ENCODE measurements at regions not wholly inside any gene's neighbourhood (a gene's known extent, or its start where the extent isn't known, plus 50 kb on each side); places are given as distances from the start of the nearest gene placed in this dataset.

GRCh38 chr2:136245211-136245610 is 127.3 kb upstream of the CXCR4 start:
- H3K36me3 Mint-ChIP-seq = peaks cover 4% of the 10 kb centered on the region
- no peaks in the 10 kb centered on the region for H3K27me3 Mint-ChIP-seq
- H3K27ac Mint-ChIP-seq = peak overlapping the region; percentile 47
- H3K9me3 Mint-ChIP-seq (ENCODE audit: low read depth) = no peaks in the 10 kb centered on the region
- H3K4me1 Mint-ChIP-seq (ENCODE audit: low read depth) = peaks cover 30% of the 10 kb centered on the region
- H3K4me3 Mint-ChIP-seq = no peak overlapping the region

GRCh38 chr2:136244536-136244885 is 126.6 kb upstream of the CXCR4 start:
- no peaks in the 10 kb centered on the region for H3K27me3 Mint-ChIP-seq
- H3K36me3 Mint-ChIP-seq = peaks cover 4% of the 10 kb centered on the region
- H3K9me3 Mint-ChIP-seq (ENCODE audit: low read depth) = no peaks in the 10 kb centered on the region
- H3K27ac Mint-ChIP-seq = no peak overlapping the region
- H3K4me3 Mint-ChIP-seq = no peak overlapping the region
- H3K4me1 Mint-ChIP-seq (ENCODE audit: low read depth) = peaks cover 36% of the 10 kb centered on the region

- Mint-ChIP-seq H3K4me3 (no peak overlapping the region), H3K36me3 (peaks cover 6% of the 10 kb centered on the region), H3K27ac (peak overlapping the region; percentile 28), H3K27me3 (no peaks in the 10 kb centered on the region), H3K9me3 (ENCODE audit: low read depth) (no peaks in the 10 kb centered on the region), H3K4me1 (ENCODE audit: low read depth) (peaks cover 42% of the 10 kb centered on the region)
These were observed 125.9 kb upstream of the CXCR4 start for GRCh38 chr2:136243638-136244535.

- Mint-ChIP-seq H3K4me3 (no peak overlapping the region), H3K9me3 (ENCODE audit: low read depth) (no peaks in the 10 kb centered on the region), H3K36me3 (peaks cover 6% of the 10 kb centered on the region), H3K27me3 (no peaks in the 10 kb centered on the region), H3K27ac (peak overlapping the region; percentile 78), H3K4me1 (ENCODE audit: low read depth) (peaks cover 53% of the 10 kb centered on the region)
These were observed 124.8 kb upstream of the CXCR4 start for GRCh38 chr2:136242687-136243277.

DNA sequence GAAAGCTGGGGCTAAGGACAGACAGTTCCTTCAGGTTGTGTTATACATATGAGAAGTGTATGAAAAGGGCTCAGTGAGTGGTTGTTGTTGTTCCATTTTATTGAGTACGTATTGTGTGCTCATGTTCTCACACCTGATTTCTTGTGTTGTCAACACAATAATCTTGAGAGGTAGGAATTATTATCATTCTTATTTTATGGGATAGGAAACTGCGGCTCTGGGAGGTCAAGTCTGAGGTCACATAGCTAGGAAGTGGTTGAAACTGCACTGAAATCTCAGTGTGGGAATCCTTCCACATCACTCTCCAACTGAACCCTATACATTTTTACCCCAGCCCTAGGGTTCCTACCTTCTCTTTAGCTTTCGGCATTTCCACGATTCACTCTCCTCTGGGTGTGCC is 124.2 kb upstream of the CXCR4 start:
- Mint-ChIP-seq H3K4me1 (ENCODE audit: low read depth) (peaks cover 55% of the 10 kb centered on the region), H3K9me3 (ENCODE audit: low read depth) (no peaks in the 10 kb centered on the region), H3K27me3 (no peaks in the 10 kb centered on the region), H3K27ac (peak overlapping the region; percentile 7), H3K36me3 (peaks cover 8% of the 10 kb centered on the region), H3K4me3 (no peak overlapping the region)

GRCh38 chr2:136239079-136239685 is 121.2 kb upstream of the CXCR4 start:
- peak overlapping the region; percentile 88 for H3K27ac Mint-ChIP-seq

DNA sequence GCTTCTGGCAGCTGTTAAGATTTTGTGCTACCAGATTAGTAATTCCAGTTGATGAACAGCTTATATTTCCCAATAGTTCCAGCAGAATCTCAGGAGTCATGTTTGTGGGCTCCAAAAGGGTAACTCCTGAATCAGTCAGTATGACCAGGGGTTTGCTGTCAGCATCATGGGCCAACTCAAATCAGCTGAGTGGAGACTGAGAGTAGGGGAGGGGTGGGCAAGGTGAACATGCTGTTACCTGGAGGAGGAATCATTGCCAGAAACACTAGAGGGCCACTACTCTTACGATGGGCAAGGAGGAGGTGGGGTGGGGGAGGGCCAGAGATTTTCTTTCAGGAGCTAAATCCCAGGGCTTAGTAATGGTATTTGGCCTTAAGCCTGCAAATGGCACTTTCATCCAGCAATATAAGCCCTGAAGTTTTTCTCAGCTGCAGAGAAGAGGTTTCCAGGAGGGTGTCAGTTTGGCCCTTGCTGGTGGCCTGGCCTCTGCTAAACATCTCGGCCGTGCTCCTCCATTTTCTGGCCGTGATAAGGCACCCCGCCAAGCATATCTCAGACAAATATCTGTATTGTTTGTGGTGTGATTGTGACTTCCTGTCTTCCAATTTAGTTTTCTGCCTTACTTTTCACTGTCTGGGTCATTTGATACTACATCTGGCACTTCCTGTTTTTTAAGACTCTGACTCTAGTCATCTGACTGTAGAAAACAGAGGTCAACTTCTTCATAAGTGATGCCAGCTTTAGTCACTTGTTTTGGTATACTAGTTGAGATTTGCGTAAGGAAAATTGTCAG is 120.5 kb upstream of the CXCR4 start:
- Mint-ChIP-seq H3K36me3 (peaks cover 8% of the 10 kb centered on the region), H3K4me1 (ENCODE audit: low read depth) (peaks cover 61% of the 10 kb centered on the region), H3K27me3 (no peaks in the 10 kb centered on the region), H3K9me3 (ENCODE audit: low read depth) (no peaks in the 10 kb centered on the region), H3K4me3 (peak overlapping the region; percentile 11), H3K27ac (peak overlapping the region; percentile 88)

More at GRCh38 chr2:136239079-136239685, 121.2 kb upstream of the CXCR4 start:
- H3K27me3 Mint-ChIP-seq = no peaks in the 10 kb centered on the region
- peak overlapping the region; percentile 11 for H3K4me3 Mint-ChIP-seq
- H3K36me3 Mint-ChIP-seq = peaks cover 8% of the 10 kb centered on the region
- H3K9me3 Mint-ChIP-seq (ENCODE audit: low read depth) = no peaks in the 10 kb centered on the region
- H3K4me1 Mint-ChIP-seq (ENCODE audit: low read depth) = peaks cover 62% of the 10 kb centered on the region

- H3K4me3 Mint-ChIP-seq = no peak overlapping the region
These were observed 118.1 kb upstream of the CXCR4 start for GRCh38 chr2:136236019-136236418.

DNA sequence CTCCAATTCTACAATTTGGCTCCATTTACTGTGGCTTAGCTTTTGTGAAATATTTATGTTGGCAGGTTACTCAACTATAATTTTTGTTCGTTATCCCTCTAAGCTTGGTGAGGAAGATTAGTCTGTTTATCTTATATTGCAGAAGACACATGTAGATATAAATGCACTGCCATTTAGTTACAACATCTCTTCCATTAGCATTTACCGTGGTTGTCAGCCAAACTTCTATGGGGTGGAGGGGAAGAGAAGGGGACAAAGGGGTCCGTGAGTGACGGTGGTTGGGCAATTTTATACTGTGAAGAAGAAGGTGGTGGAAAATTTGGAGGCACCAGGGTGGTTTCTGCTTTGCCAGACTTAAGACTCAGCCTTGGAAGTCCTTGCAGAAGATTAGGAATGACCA is 117.6 kb upstream of the CXCR4 start:
- Mint-ChIP-seq H3K36me3 (peaks cover 7% of the 10 kb centered on the region), H3K27ac (no peak overlapping the region), H3K9me3 (ENCODE audit: low read depth) (no peaks in the 10 kb centered on the region), H3K4me3 (no peak overlapping the region), H3K4me1 (ENCODE audit: low read depth) (peaks cover 44% of the 10 kb centered on the region), H3K27me3 (no peaks in the 10 kb centered on the region)

More at GRCh38 chr2:136236019-136236418, 118.1 kb upstream of the CXCR4 start:
- H3K27me3 Mint-ChIP-seq = no peaks in the 10 kb centered on the region
- H3K4me1 Mint-ChIP-seq (ENCODE audit: low read depth) = peaks cover 44% of the 10 kb centered on the region
- no peaks in the 10 kb centered on the region for H3K9me3 Mint-ChIP-seq (ENCODE audit: low read depth)
- H3K36me3 Mint-ChIP-seq = peaks cover 8% of the 10 kb centered on the region
- H3K27ac Mint-ChIP-seq = peak overlapping the region; percentile 3

- Mint-ChIP-seq H3K4me3 (no peak overlapping the region), H3K27ac (no peak overlapping the region), H3K27me3 (no peaks in the 10 kb centered on the region), H3K9me3 (ENCODE audit: low read depth) (no peaks in the 10 kb centered on the region), H3K4me1 (ENCODE audit: low read depth) (peaks cover 31% of the 10 kb centered on the region), H3K36me3 (peaks cover 6% of the 10 kb centered on the region)
These were observed 116.3 kb upstream of the CXCR4 start for GRCh38 chr2:136234261-136234660.

DNA sequence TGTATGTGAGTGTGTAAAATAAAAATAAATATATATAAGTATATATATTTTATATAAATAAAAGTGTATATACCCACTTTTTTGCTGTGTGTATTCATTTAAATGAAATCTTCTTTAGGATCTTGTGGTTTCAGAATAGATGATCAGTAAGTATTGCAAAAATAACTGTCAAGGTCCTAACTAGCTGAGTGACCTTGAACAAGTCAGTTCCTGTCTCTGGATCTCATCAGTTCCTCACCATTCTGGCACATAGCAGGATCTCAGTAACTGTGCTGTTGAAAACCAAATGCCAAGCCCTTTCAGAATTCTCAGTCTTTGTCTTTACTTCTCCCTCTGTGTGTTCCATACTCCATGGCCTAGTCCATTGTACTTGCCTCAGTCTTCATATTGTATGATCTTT is 115.3 kb upstream of the CXCR4 start:
- no peaks in the 10 kb centered on the region for H3K9me3 Mint-ChIP-seq (ENCODE audit: low read depth)
- H3K36me3 Mint-ChIP-seq = peaks cover 6% of the 10 kb centered on the region
- no peak overlapping the region for H3K27ac Mint-ChIP-seq
- no peaks in the 10 kb centered on the region for H3K27me3 Mint-ChIP-seq
- no peak overlapping the region for H3K4me3 Mint-ChIP-seq
- peaks cover 21% of the 10 kb centered on the region for H3K4me1 Mint-ChIP-seq (ENCODE audit: low read depth)

- Mint-ChIP-seq H3K27me3 (no peaks in the 10 kb centered on the region), H3K9me3 (ENCODE audit: low read depth) (no peaks in the 10 kb centered on the region), H3K4me3 (no peak overlapping the region), H3K4me1 (ENCODE audit: low read depth) (peaks cover 14% of the 10 kb centered on the region), H3K27ac (no peak overlapping the region), H3K36me3 (peaks cover 5% of the 10 kb centered on the region)
These were observed 114.7 kb upstream of the CXCR4 start for GRCh38 chr2:136232456-136233172.

DNA sequence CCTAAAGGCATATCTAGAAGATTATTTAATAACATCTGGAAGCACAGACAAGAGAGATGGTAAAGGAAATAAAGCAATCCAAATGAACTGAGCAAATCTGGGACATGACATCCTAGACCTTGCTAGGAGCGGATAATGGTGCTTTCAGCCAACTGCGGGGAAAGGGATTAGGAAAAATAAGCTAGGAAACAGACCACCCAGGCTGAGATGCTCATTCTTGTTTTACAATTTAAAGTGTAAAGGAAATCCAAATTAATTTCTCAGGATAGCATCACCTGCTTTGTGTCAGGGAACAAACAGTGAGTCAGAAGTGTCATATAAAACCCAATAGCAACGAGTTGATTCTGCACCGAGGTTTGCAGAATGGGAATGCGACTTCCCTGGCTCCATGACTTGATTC is 112.5 kb upstream of the CXCR4 start:
- Mint-ChIP-seq H3K4me3 (no peak overlapping the region), H3K4me1 (ENCODE audit: low read depth) (peaks cover 17% of the 10 kb centered on the region), H3K36me3 (peaks cover 4% of the 10 kb centered on the region), H3K27me3 (no peaks in the 10 kb centered on the region), H3K27ac (no peak overlapping the region), H3K9me3 (ENCODE audit: low read depth) (no peaks in the 10 kb centered on the region)

GRCh38 chr2:136226903-136227302 is 109.0 kb upstream of the CXCR4 start:
- Mint-ChIP-seq H3K27ac (no peak overlapping the region), H3K36me3 (peaks cover 7% of the 10 kb centered on the region), H3K9me3 (ENCODE audit: low read depth) (no peaks in the 10 kb centered on the region), H3K4me1 (ENCODE audit: low read depth) (peaks cover 30% of the 10 kb centered on the region), H3K27me3 (no peaks in the 10 kb centered on the region), H3K4me3 (no peak overlapping the region)

Data from activated naive CD8-positive, alpha-beta T cell (primary cell).